Keratinocyte (primary cell): ENCODE measurements at regions not wholly inside any gene's neighbourhood (a gene's known extent, or its start where the extent isn't known, plus 50 kb on each side); places are given as distances from the start of the nearest gene placed in this dataset.
"Not testable (repeated sequence)": the region's sequence is repeated elsewhere in the genome, so short reads cannot be mapped to it uniquely, and the experiment has no call there.

ENCODE experiments used
- DNase-seq: peaks from one replicate; pipeline ENCODE4 v3.0.0-alpha.2; 2011; ENCODE audit warnings: low read depth, missing footprints, low spot score
- FAIRE-seq: peaks from 2 replicates; lab custom pipeline; 2011; peaks lifted over from hg19 to GRCh38; lab: Jason Lieb, UNC
- H2AFZ ChIP-seq: 2 replicates; pipeline ENCODE4 v1.6.0; 2012; ENCODE audit warnings: low read length, control low read depth, inconsistent platforms; ENCODE audit not compliant: control insufficient read depth
- H3K27ac ChIP-seq: 2 replicates; pipeline ENCODE4 v1.5.1; 2011; ENCODE audit warnings: low read length; ENCODE audit not compliant: control insufficient read depth, insufficient read depth
- H3K27me3 ChIP-seq: 3 replicates; pipeline ENCODE4 v1.6.0; 2011; ENCODE audit warnings: low read length; ENCODE audit not compliant: control insufficient read depth, insufficient read depth; ENCODE audit errors: extremely low read depth
- H3K36me3 ChIP-seq, 2 experiments: 2 replicates in 1 of 2; 3 replicates in 1 of 2; pipeline ENCODE4 v1.5.1; 2011; ENCODE audit warnings: low read length in 2 of 2, mild to moderate bottlenecking in 1 of 2; ENCODE audit not compliant: control insufficient read depth in 2 of 2, insufficient read depth in 2 of 2; ENCODE audit errors: extremely low read depth in 1 of 2
- H3K4me1 ChIP-seq: 3 replicates; pipeline ENCODE4 v1.5.1; 2011; ENCODE audit warnings: low read length; ENCODE audit not compliant: control insufficient read depth, insufficient read depth; ENCODE audit errors: extremely low read depth
- H3K4me2 ChIP-seq: 3 replicates; pipeline ENCODE4 v1.6.0; 2011; ENCODE audit warnings: low read depth, low read length; ENCODE audit not compliant: control insufficient read depth, insufficient read depth; ENCODE audit errors: extremely low read depth
- H3K4me3 ChIP-seq, 3 experiments: fragments of 200-600 bp in 1 of 3; sonication (generic) in 1 of 3; 2 replicates in 2 of 3; 3 replicates in 1 of 3; pipeline ENCODE4 v1.5.1; 2011 to 2016; ENCODE audit warnings: low read length in 3 of 3, mild to moderate bottlenecking in 3 of 3, control low read depth in 2 of 3, inconsistent platforms in 1 of 3, low read depth in 1 of 3, mixed read lengths in 1 of 3, mixed run types in 1 of 3, moderate library complexity in 1 of 3; ENCODE audit not compliant: control insufficient read depth in 2 of 3, insufficient read depth in 2 of 3; ENCODE audit errors: extremely low read depth in 1 of 3
- H3K79me2 ChIP-seq: 2 replicates; pipeline ENCODE4 v1.6.0; 2012; ENCODE audit warnings: low read length; ENCODE audit not compliant: control insufficient read depth, insufficient read depth
- H3K9ac ChIP-seq: 3 replicates; pipeline ENCODE4 v1.6.0; 2011; ENCODE audit warnings: low read length; ENCODE audit not compliant: control insufficient read depth, insufficient read depth; ENCODE audit errors: extremely low read depth
- H3K9me1 ChIP-seq: 3 replicates; pipeline ENCODE4 v1.6.0; 2011; ENCODE audit warnings: low read length; ENCODE audit not compliant: control insufficient read depth, insufficient read depth; ENCODE audit errors: extremely low read depth
- H3K9me3 ChIP-seq: 2 replicates; pipeline ENCODE4 v1.5.1; 2012; ENCODE audit warnings: low read depth, low read length; ENCODE audit not compliant: control insufficient read depth
- H4K20me1 ChIP-seq: 3 replicates; pipeline ENCODE4 v1.6.0; 2011; ENCODE audit warnings: low read length; ENCODE audit not compliant: control insufficient read depth, insufficient read depth; ENCODE audit errors: extremely low read depth
- EZH2 ChIP-seq: IDR thresholded peaks from one replicate; pipeline ENCODE4 v1.6.1; 2012; ENCODE audit warnings: inconsistent platforms, mild to moderate bottlenecking, low read length, moderate library complexity
- dilution Hi-C: fragments of 300-500 bp; cut with MboI; formaldehyde crosslinking; loops from one replicate; pipeline ENCODE4 v1.7.0; 2020; ENCODE audit warnings: low sequenced_read_pairs; ENCODE audit not compliant: extremely low pct_ligation_motif_present

DNA sequence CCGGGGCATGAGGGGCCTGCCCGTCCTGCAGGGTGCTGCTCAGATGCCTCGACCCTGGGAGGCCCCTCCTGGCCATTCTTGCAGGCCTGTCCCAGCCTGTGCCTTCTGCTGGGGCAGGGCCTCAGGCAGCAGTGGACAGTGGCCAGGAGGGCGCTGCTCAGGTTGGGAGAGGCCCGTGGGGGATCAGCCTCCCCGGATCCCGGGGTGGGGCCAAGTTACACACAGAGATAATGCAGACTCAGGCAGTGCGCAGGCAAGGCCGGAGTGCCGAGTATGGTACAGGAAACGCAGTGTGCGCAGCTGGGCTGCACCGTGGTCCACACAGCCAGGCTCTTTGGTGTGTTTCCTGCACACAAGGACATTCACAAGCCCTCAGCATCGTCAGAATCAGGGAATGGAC lies 147.6 kb downstream of the LAT start:
- H3K27me3 ChIP-seq: peaks cover 30% of the 10 kb centered on the region
- H3K9me1 ChIP-seq, H3K4me2 ChIP-seq, H3K79me2 ChIP-seq, H3K36me3 ChIP-seq, H3K4me1 ChIP-seq, DNase-seq, H3K9me3 ChIP-seq, dilution Hi-C loops, H3K27ac ChIP-seq, H3K9ac ChIP-seq, H3K4me3 ChIP-seq, H4K20me1 ChIP-seq, FAIRE-seq, H2AFZ ChIP-seq: not testable (repeated sequence)

DNA sequence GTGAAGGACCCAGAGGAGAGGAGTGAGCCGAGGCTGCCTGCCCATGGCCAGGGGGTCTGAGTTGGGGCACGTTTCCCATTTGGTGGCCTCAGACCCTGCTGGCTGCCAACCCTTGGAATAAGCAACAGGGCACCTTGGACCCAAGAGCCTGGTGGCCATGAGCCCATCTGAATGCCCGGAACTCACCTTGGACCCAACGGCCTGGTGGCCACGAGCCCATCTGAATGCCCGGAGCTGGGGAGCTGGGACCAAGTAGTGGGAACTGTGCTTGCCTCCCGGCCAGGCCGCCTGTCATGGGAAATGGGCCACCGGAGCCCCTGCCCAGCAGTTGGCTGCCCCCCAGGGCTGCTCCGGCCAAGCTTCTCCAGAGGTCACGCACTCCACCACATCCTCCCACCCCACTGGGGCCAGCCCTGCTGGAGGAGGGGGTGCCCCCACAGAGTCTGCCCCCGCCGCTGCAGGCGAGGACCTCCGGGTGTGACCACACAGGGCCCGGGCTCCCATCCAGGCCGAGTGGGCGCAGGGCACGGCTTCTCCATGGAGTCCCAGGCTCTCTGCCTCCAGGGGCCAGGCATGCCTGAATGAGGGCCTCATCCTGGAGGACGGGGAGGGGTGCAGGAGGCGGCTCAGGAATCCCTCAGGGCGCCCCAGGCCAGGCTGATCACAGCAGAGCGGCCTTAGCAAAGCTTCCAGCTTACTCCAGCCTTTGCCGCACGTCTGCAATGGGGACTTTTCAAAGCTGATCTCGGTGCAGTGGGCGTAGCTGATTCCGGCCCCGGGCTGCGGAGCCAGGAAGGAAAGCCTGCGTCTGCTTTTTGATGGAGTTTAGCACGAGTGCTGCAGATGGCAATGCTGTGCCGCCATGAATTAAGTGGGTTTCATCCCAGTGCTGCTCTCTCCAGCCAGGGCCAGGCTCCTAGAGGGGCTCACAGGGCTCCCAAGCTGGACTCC lies 146.3 kb downstream of the LAT start:
- H3K9me1 ChIP-seq, DNase-seq, H3K4me1 ChIP-seq, FAIRE-seq, dilution Hi-C loops, H3K9me3 ChIP-seq, H2AFZ ChIP-seq, H3K27ac ChIP-seq, H3K9ac ChIP-seq, H4K20me1 ChIP-seq, H3K36me3 ChIP-seq, H3K4me3 ChIP-seq, H3K79me2 ChIP-seq, H3K4me2 ChIP-seq: not testable (repeated sequence)
- peaks cover 36% of the 10 kb centered on the region for H3K27me3 ChIP-seq
- TF ChIP-seq EZH2: peak; percentile 54

DNA sequence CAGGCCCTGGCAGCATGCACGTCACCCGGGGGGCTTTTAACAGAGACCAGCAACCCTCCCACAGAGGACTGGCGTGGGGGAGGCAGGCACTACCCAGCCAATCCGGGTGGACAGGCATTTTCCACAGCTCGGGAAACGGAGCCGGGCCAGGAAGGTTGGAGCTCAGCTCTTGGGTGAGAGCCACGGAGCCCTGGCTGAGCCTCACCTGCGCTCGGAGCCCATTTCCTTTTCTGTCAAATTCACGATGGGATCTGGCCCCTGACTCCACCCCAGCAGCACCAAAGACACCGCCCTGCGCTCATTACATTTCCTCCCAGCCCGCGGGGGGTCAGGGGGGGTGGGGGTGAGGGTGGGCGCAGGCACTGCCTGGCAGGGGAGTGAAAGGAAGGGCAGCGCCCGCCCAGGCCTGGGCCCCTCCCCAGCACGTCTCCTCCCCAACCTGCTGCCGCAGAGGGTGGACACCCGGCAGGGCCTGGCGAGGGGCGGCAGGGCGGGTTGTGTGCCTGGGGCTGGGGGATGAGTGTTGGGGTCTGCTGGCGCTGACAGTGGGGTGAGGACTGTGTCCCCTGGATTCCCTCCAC lies 145.4 kb downstream of the LAT start:
- H3K9me3 ChIP-seq, DNase-seq, H3K4me1 ChIP-seq, dilution Hi-C loops, H3K9me1 ChIP-seq, H3K4me2 ChIP-seq, FAIRE-seq, H3K36me3 ChIP-seq, H3K79me2 ChIP-seq, H2AFZ ChIP-seq, H3K9ac ChIP-seq, H3K4me3 ChIP-seq, H4K20me1 ChIP-seq, H3K27ac ChIP-seq: not testable (repeated sequence)
- peaks cover 39% of the 10 kb centered on the region for H3K27me3 ChIP-seq
